ENCODE measurements at regions not wholly inside any gene's neighbourhood (a gene's known extent, or its start where the extent isn't known, plus 50 kb on each side); places are given as distances from the start of the nearest gene placed in this dataset.

DNA sequence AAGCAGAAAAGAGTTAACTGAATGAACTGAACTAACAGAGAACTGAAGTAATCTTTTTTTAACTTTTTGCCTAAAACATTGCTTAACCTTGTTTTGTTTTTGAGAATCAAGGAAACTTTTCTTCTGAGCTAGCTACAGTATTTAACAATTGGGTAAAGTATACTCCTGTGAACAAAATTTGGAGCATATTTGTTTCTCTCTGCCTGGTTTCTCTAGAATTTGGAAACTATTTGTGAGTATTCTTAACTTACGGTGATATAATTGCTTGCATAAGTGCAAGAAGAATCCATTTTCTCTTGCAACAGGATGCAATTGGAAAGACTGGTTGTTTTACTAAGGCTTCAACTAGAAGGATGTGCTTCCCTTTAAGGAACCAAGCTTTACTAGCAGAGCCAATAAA lies 65.9 kb upstream of the FAM98A start:
- Histone ChIP-seq H3K27ac (ENCODE audit: low read length) (no peak overlapping the region), H3K4me1 (ENCODE audit: control insufficient read depth, insufficient read depth, low read length) (no peaks in the 10 kb centered on the region), H3K9me3 (ENCODE audit: control insufficient read depth, low read length) (no peaks in the 10 kb centered on the region), H3K4me3 (ENCODE audit: low read length) (no peak overlapping the region), H3K27me3 (ENCODE audit: control insufficient read depth, insufficient read depth) (no peaks in the 10 kb centered on the region)
- WGBS, result 83% methylated on average over 1 of the region's 1 CpG
- ATAC-seq, result no peak
- intact Hi-C loops (cut with DNase I), result no loop called here
- no peak for DNase-seq

DNA sequence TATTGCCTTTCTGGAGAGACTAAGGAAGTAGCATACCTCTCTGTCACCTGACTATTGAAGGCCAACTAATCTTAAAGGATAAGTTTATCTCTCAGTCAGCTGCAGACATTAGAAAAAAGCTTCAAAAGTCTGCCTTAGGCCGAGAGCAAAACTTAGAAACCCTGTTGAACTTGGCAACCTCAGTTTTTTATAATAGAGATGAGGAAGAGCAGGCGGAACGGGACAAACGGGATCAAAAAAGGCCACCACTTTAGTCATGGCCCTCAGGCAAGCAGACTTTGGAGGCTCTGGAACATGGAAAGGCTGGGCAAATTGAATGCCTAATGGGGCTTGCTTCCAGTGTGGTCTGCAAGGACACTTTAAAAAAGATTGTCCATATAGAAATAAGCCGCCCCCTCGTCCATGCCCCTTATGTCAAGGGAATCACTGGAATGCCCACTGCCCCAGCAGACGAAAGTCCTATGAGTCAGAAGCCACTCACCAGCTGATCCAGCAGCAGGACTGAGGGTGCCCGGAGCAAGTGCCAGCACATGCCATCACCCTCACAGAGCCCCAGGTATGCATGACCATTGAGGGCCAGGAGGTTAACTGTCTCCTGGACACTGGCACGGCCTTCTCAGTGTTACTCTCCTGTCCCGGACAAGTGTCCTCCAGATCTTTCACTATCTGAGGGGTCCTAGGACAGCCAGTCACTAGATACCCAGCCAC lies 61.5 kb upstream of the FAM98A start:
- no peaks in the 10 kb centered on the region for H3K4me1 ChIP-seq (ENCODE audit: control insufficient read depth, insufficient read depth, low read length)
- ATAC-seq, result no peak
- no peaks in the 10 kb centered on the region for H3K27me3 ChIP-seq (ENCODE audit: control insufficient read depth, insufficient read depth)
- H3K9me3 ChIP-seq (ENCODE audit: control insufficient read depth, low read length), result no peaks in the 10 kb centered on the region
- no peak overlapping the region for H3K27ac ChIP-seq (ENCODE audit: low read length)
- 83% methylated on average over 10 of the region's 10 CpGs for WGBS
- intact Hi-C loops (cut with DNase I), result no loop called here
- H3K4me3 ChIP-seq (ENCODE audit: low read length), result no peak overlapping the region
- DNase-seq, result no peak

DNA sequence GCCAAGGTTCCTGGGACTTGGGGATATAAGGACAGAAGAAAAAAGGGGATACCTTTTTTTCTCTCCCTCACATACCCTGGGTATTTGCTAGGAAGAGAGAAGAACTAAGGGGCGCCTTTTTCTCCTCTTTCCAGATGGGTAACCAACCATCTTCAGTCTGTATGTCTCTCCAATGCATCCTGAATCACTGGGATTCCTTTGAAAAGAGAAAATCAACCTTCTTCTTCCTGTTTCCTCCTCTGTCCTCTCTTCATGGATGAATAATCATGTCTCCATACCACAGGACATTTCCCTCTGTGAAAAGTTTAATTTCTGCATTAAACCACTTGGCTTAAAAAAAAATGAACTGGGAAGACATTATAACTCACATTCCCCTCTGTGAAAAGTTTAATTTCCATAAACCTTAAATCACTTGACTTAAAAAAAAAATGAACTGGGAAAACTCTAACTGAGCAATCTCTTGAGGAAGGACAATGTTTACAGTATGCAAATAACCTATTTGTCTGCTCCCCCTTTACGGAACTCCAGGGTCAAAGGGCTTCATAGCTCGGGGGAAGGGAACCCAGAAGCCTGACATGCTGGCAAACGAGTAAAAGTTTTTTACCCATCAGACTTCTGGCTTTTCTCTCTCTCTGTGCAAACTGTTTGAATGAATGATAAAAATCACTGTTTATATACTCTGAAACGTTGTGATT lies 56.7 kb upstream of the FAM98A start:
- H3K27me3 ChIP-seq (ENCODE audit: control insufficient read depth, insufficient read depth), result no peaks in the 10 kb centered on the region
- no peaks in the 10 kb centered on the region for H3K4me1 ChIP-seq (ENCODE audit: control insufficient read depth, insufficient read depth, low read length)
- no peak overlapping the region for H3K27ac ChIP-seq (ENCODE audit: low read length)
- ATAC-seq (no peak), DNase-seq (no peak)
- WGBS, result 71% methylated on average over 5 of the region's 5 CpGs
- intact Hi-C loops (cut with DNase I), result no loop called here
- no peak overlapping the region for H3K4me3 ChIP-seq (ENCODE audit: low read length)
- H3K9me3 ChIP-seq (ENCODE audit: control insufficient read depth, low read length), result no peaks in the 10 kb centered on the region

DNA sequence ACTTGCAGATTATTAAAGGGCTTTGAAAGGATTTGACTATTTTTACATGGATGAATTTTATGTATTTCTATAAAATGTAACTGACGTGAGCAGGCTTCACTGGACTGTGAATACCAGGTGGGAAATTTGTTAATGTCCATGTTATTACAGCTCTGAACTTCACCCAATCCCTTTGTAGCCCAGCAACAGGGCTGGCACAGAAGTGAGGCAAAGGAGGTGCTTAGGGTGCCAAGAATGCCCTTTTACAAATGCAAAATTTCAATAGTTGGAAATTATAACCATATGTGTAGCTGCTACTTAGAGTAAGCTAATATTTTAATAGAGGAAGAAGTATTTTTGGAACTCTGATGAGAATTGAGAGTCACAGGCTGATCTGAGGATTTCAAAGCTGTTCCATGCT lies 53.7 kb upstream of the FAM98A start:
- Histone ChIP-seq H3K27ac (ENCODE audit: low read length) (no peak overlapping the region), H3K9me3 (ENCODE audit: control insufficient read depth, low read length) (no peaks in the 10 kb centered on the region), H3K4me3 (ENCODE audit: low read length) (no peak overlapping the region), H3K27me3 (ENCODE audit: control insufficient read depth, insufficient read depth) (no peaks in the 10 kb centered on the region), H3K4me1 (ENCODE audit: control insufficient read depth, insufficient read depth, low read length) (no peaks in the 10 kb centered on the region)
- no peak for DNase-seq
- intact Hi-C loops (cut with DNase I), result no loop called here
- 79% methylated on average over 1 of the region's 1 CpG for WGBS
- ATAC-seq, result no peak

DNA sequence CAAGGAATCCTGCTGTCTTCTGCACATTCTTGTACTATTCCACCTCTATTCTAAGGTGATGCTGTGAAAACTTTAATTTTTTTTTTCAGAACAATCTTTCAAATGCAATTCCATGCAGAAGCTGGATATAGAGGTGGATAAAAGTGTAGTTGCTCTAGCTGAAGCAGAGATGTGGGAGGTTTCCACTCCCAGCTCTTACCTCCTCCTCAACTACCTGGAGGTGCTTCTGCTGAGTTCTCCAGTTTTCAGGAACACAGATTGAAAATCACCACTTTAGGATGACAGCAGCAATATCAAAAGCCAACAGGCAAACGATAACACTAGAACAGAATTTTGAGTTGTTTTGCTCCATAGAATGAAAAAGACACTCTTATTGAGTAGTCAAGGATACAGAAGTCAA lies 51.1 kb upstream of the FAM98A start:
- Histone ChIP-seq H3K4me3 (ENCODE audit: low read length) (no peak overlapping the region), H3K27me3 (ENCODE audit: control insufficient read depth, insufficient read depth) (no peaks in the 10 kb centered on the region), H3K4me1 (ENCODE audit: control insufficient read depth, insufficient read depth, low read length) (no peaks in the 10 kb centered on the region), H3K9me3 (ENCODE audit: control insufficient read depth, low read length) (no peaks in the 10 kb centered on the region), H3K27ac (ENCODE audit: low read length) (no peak overlapping the region)
- 63% methylated on average over 1 of the region's 1 CpG for WGBS
- no peak for ATAC-seq
- DNase-seq, result no peak
- intact Hi-C loops (cut with DNase I), result no loop called here

Small RNA genes in the stretch of these regions (microRNA-seq; reads per million reads assigned to microRNA genes)
- 0 reads per million in 2 donors for gene MIR548AD

Data from right cardiac atrium (tissue), 5 donors.